HEK293 (cell line): ENCODE measurements at regions not wholly inside any gene's neighbourhood (a gene's known extent, or its start where the extent isn't known, plus 50 kb on each side); places are given as distances from the start of the nearest gene placed in this dataset.

Experiments
- HOXD13 ChIP-seq: sonication (generic); formaldehyde crosslinking; IDR thresholded peaks from 2 replicates; pipeline ENCODE4 v1.8.0; 2022; ENCODE audit warnings: missing genetic modification reagents, borderline replicate concordance
- YY1 ChIP-seq: fragments of 450-650 bp; formaldehyde crosslinking; IDR thresholded peaks from 2 replicates; pipeline ENCODE4 v1.5.1; 2018; ENCODE audit warnings: missing biosample characterization, missing genetic modification characterization
- ZNF174 ChIP-seq: fragments of 450-650 bp; formaldehyde crosslinking; IDR thresholded peaks from 2 replicates; pipeline ENCODE4 v1.5.0; 2017; ENCODE audit warnings: missing biosample characterization, mild to moderate bottlenecking, missing genetic modification characterization
- ZNF660 ChIP-seq: fragments of 450-650 bp; IDR thresholded peaks from 2 replicates; pipeline ENCODE4 v1.5.1; 2018; ENCODE audit warnings: missing biosample characterization, mild to moderate bottlenecking, missing genetic modification characterization
- TF ChIP-seq, protein P1 (sequence below): fragments of 450-650 bp; formaldehyde crosslinking; IDR thresholded peaks from 2 replicates; pipeline ENCODE4 v1.5.1; 2016; ENCODE audit warnings: missing biosample characterization, missing genetic modification characterization, low read depth
- TF ChIP-seq, protein P2 (sequence below): fragments of 450-650 bp; formaldehyde crosslinking; IDR thresholded peaks from 2 replicates; pipeline ENCODE4 v1.5.1; 2016; ENCODE audit warnings: missing biosample characterization, missing genetic modification characterization

DNA sequence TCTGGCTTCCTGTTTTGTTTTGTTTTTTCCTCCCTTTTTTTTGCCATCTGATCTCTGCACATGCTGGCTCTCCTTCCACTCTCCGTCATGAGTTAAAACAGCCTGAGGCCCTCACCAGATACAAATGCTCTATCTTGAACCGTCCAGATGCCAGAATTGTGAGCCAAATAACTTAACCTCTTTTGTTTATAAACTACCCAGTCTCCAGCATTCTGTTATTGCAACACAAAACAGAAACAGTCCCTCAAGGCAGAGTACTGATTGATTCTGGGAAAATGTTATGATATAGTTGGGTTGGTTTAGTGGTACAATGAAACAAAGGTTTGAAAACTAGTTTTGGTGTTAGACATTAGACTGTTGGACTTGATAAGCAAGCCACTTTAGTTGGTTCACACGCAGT is 1390.0 kb upstream of the RAG2 start:
- no peak for TF ChIP-seq YY1
- TF ChIP-seq, protein P1, sequence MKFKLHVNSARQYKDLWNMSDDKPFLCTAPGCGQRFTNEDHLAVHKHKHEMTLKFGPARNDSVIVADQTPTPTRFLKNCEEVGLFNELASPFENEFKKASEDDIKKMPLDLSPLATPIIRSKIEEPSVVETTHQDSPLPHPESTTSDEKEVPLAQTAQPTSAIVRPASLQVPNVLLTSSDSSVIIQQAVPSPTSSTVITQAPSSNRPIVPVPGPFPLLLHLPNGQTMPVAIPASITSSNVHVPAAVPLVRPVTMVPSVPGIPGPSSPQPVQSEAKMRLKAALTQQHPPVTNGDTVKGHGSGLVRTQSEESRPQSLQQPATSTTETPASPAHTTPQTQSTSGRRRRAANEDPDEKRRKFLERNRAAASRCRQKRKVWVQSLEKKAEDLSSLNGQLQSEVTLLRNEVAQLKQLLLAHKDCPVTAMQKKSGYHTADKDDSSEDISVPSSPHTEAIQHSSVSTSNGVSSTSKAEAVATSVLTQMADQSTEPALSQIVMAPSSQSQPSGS (tag by site-specific recombination) = no peak
- no peak for TF ChIP-seq HOXD13 (CRISPR knock-in tag)
- TF ChIP-seq ZNF174 (tag by site-specific recombination) = no peak
- TF ChIP-seq, protein P2, sequence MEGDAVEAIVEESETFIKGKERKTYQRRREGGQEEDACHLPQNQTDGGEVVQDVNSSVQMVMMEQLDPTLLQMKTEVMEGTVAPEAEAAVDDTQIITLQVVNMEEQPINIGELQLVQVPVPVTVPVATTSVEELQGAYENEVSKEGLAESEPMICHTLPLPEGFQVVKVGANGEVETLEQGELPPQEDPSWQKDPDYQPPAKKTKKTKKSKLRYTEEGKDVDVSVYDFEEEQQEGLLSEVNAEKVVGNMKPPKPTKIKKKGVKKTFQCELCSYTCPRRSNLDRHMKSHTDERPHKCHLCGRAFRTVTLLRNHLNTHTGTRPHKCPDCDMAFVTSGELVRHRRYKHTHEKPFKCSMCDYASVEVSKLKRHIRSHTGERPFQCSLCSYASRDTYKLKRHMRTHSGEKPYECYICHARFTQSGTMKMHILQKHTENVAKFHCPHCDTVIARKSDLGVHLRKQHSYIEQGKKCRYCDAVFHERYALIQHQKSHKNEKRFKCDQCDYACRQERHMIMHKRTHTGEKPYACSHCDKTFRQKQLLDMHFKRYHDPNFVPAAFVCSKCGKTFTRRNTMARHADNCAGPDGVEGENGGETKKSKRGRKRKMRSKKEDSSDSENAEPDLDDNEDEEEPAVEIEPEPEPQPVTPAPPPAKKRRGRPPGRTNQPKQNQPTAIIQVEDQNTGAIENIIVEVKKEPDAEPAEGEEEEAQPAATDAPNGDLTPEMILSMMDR (tag by site-specific recombination) = no peak
- TF ChIP-seq ZNF660 = no peak
